ENCODE measurements at regions not wholly inside any gene's neighbourhood (a gene's known extent, or its start where the extent isn't known, plus 50 kb on each side); places are given as distances from the start of the nearest gene placed in this dataset.

DNA sequence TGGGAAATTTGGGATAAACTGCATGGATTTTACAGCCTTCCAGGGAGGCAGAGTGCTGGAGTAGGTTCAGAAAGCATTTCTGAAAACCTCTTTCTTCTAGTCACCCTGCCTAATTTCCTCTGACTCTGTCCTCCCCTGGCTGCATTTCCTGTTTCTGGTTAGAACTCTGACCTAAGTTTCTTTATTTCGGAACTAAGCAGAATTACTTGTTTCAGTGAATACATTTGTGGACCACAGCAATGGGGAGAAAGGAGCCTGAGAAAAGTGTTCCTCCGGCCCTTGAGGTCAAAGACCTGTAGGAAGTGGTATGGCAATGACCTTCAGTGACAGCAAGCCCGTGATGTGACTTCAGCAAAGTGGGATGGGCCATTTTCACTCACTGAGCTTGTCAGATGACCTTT lies 173.4 kb upstream of the RUNX1 start:
- TF ChIP-seq, protein P1, sequence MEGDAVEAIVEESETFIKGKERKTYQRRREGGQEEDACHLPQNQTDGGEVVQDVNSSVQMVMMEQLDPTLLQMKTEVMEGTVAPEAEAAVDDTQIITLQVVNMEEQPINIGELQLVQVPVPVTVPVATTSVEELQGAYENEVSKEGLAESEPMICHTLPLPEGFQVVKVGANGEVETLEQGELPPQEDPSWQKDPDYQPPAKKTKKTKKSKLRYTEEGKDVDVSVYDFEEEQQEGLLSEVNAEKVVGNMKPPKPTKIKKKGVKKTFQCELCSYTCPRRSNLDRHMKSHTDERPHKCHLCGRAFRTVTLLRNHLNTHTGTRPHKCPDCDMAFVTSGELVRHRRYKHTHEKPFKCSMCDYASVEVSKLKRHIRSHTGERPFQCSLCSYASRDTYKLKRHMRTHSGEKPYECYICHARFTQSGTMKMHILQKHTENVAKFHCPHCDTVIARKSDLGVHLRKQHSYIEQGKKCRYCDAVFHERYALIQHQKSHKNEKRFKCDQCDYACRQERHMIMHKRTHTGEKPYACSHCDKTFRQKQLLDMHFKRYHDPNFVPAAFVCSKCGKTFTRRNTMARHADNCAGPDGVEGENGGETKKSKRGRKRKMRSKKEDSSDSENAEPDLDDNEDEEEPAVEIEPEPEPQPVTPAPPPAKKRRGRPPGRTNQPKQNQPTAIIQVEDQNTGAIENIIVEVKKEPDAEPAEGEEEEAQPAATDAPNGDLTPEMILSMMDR (IDR thresholded peaks at IDR 0.05), result no peak
- TF ChIP-seq POLR2A (IDR thresholded peaks at IDR 0.05), result no peak
